ENCODE measurements at regions not wholly inside any gene's neighbourhood (a gene's known extent, or its start where the extent isn't known, plus 50 kb on each side); places are given as distances from the start of the nearest gene placed in this dataset.

GRCh38 chr11:97956904-97957303, 1063.8 kb upstream of the CNTN5 start:
- DNase-seq: no peak
- no peaks in the 10 kb centered on the region for H3K9me3 ChIP-seq
- no peaks in the 10 kb centered on the region for H3K27me3 ChIP-seq
- H3K36me3 ChIP-seq: no peaks in the 10 kb centered on the region
- H3K4me3 ChIP-seq (ENCODE audit: low read depth, low read length): no peak overlapping the region
- TF ChIP-seq, protein P1, sequence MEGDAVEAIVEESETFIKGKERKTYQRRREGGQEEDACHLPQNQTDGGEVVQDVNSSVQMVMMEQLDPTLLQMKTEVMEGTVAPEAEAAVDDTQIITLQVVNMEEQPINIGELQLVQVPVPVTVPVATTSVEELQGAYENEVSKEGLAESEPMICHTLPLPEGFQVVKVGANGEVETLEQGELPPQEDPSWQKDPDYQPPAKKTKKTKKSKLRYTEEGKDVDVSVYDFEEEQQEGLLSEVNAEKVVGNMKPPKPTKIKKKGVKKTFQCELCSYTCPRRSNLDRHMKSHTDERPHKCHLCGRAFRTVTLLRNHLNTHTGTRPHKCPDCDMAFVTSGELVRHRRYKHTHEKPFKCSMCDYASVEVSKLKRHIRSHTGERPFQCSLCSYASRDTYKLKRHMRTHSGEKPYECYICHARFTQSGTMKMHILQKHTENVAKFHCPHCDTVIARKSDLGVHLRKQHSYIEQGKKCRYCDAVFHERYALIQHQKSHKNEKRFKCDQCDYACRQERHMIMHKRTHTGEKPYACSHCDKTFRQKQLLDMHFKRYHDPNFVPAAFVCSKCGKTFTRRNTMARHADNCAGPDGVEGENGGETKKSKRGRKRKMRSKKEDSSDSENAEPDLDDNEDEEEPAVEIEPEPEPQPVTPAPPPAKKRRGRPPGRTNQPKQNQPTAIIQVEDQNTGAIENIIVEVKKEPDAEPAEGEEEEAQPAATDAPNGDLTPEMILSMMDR (IDR thresholded peaks at IDR 0.05; ENCODE audit: low read depth, low read length): no peak
- no peaks in the 10 kb centered on the region for H3K4me1 ChIP-seq

DNA sequence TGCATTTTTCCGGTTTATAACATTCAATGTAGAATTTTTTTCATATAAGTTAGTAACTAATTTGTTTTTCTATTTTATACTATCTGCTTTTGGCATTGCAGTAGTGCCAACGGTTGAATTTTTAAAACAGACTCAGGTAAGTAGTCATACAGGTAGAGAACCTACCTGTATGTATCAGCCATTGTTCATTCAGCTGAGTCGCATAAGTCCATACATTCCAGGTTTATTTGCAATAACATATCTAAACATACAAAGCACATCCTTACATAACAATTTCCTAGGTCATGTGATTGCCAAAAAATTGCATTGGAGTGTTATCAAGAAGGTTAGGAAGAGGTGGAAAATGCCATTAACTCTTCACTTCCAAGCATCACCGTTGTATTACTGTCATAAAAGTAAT, 1059.3 kb upstream of the CNTN5 start:
- TF ChIP-seq, protein P1 (IDR thresholded peaks at IDR 0.05; ENCODE audit: low read depth, low read length): no peak
- no peaks in the 10 kb centered on the region; the same call in 1 of the 2 replicates for H3K4me1 ChIP-seq
- H3K27me3 ChIP-seq: no peaks in the 10 kb centered on the region
- no peak overlapping the region for H3K4me3 ChIP-seq (ENCODE audit: low read depth, low read length)
- no peaks in the 10 kb centered on the region for H3K36me3 ChIP-seq
- no peaks in the 10 kb centered on the region for H3K9me3 ChIP-seq
- no peak for DNase-seq

- Histone ChIP-seq H3K4me3 (ENCODE audit: low read depth, low read length) (no peak overlapping the region), H3K4me1 (no peaks in the 10 kb centered on the region; the same call in 1 of the 2 replicates), H3K9me3 (no peaks in the 10 kb centered on the region), H3K27me3 (no peaks in the 10 kb centered on the region), H3K36me3 (no peaks in the 10 kb centered on the region)
- no peak for DNase-seq
- TF ChIP-seq, protein P1 (IDR thresholded peaks at IDR 0.05; ENCODE audit: low read depth, low read length): no peak
Measured at GRCh38 chr11:97962758-97963157, 1058.0 kb upstream of the CNTN5 start.

GRCh38 chr11:97963528-97964331, 1057.0 kb upstream of the CNTN5 start:
- no peaks in the 10 kb centered on the region for H3K27me3 ChIP-seq
- no peaks in the 10 kb centered on the region for H3K36me3 ChIP-seq
- no peak overlapping the region for H3K4me3 ChIP-seq (ENCODE audit: low read depth, low read length)
- no peaks in the 10 kb centered on the region for H3K9me3 ChIP-seq
- no peaks in the 10 kb centered on the region; the same call in 1 of the 2 replicates for H3K4me1 ChIP-seq
- no peak for DNase-seq
- TF ChIP-seq, protein P1 (IDR thresholded peaks at IDR 0.05; ENCODE audit: low read depth, low read length): no peak

GRCh38 chr11:97964332-97965004, 1056.3 kb upstream of the CNTN5 start:
- Histone ChIP-seq H3K36me3 (no peaks in the 10 kb centered on the region), H3K27me3 (no peaks in the 10 kb centered on the region), H3K9me3 (no peaks in the 10 kb centered on the region), H3K4me3 (ENCODE audit: low read depth, low read length) (no peak overlapping the region), H3K4me1 (no peaks in the 10 kb centered on the region; the same call in 1 of the 2 replicates)
- TF ChIP-seq, protein P1 (IDR thresholded peaks at IDR 0.05; ENCODE audit: low read depth, low read length): no peak
- DNase-seq: no peak

Data from BE2C (cell line).